ENCODE measurements at regions not wholly inside any gene's neighbourhood (a gene's known extent, or its start where the extent isn't known, plus 50 kb on each side); places are given as distances from the start of the nearest gene placed in this dataset.

- TF ChIP-seq CTCF (IDR thresholded peaks at IDR 0.05), result no peak
- TF ChIP-seq POLR2A (IDR thresholded peaks at IDR 0.05), result no peak
These were observed 135.4 kb upstream of the PIEZO2 start for GRCh38 chr18:11284811-11285210.
